Renal cortical epithelial cell (primary cell): ENCODE measurements at regions not wholly inside any gene's neighbourhood (a gene's known extent, or its start where the extent isn't known, plus 50 kb on each side); places are given as distances from the start of the nearest gene placed in this dataset.
"Not testable (repeated sequence)": the region's sequence is repeated elsewhere in the genome, so short reads cannot be mapped to it uniquely, and the experiment has no call there.

Experiments used
- DNase-seq: peaks from one replicate; pipeline ENCODE4 v3.0.0-alpha.2; 2011; ENCODE audit warnings: low read depth

- DNase-seq = no peak
Observed at GRCh38 chrX:104391906-104392305, 137.2 kb upstream of the ESX1 start.

GRCh38 chrX:104376937-104377336 is 122.2 kb upstream of the ESX1 start:
- no peak for DNase-seq

- DNase-seq = no peak
Observed at GRCh38 chrX:104372547-104372946, 117.8 kb upstream of the ESX1 start.

DNA sequence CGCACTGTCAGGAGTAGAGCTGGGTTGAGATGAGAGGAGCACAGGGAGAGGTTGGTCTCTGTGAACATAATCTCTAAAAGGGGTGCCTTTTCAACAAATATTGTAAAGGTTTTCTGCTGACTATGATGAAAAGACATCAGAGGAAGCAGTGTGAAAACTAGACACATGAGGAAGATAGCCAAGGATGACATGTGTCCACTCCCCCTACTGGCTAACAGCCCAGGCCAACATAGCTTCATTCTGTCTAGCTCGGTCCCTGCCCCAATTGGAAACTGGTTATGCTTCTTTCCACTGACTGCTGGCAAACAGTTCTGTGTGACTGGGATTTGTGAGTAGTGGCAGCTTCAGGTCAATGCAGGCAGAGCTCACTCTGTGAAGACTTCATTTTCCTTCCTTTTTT is 115.4 kb upstream of the ESX1 start:
- peak; percentile 4 for DNase-seq

GRCh38 chrX:104360774-104361173 is 106.0 kb upstream of the ESX1 start:
- not testable (repeated sequence) for DNase-seq

- DNase-seq = no peak
Observed at GRCh38 chrX:104359124-104359523, 104.4 kb upstream of the ESX1 start.

- peak; percentile 96 for DNase-seq
Observed at GRCh38 chrX:104351173-104351769, 96.5 kb upstream of the ESX1 start.

DNA sequence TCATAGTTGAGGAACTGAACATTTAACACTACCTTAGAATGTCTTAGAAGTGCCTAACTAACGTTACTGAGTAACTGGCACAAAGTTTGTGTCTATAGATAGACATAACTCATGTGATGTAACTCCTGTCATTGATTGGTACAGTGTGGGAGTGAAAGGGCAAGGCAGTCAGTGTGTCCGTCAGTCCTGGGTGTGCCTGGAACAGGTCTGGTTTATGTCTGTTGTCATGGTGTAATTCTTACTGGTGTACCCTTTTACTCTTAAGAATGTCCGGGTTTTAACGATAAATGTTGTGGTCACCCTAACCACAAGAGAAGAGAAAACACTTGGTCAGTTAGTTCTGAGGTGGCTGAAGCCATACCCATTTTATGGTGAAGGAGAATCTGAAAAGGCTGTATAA is 93.1 kb upstream of the ESX1 start:
- peak; percentile 73 for DNase-seq

DNA sequence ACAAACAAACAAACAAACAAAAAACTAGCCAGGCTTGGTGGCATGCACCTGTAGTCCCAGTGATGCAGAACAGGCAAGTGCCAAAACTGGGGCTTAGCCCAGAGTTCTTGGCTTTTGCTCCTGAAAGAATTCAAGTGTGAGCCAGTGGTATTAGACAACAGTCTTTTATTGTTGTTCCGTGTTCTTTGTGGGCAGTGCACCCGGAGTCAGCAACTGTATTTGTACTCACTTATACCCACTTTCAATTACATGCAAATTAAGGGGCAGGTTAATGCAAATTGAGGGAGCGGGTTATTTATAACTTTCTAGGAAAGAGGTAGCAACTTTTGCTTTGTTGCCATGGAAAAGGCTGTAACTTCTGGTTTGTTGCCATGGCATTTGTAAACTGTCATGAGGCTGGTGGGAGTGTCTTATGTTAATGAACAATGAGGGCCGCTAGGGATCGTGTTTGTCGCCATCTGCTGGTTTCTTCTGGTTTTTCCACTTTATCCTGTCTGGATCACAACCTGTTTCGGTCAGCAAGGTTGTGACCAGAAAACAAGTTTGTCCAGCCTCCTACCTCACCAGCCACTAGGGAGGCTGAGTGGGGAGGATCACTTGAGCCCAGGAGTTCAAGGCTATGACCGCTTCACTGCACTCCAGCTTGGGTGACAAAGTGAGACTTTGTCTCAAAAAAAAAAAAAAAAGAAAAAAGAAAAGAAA is 88.8 kb upstream of the ESX1 start:
- DNase-seq = peak; percentile 90

DNA sequence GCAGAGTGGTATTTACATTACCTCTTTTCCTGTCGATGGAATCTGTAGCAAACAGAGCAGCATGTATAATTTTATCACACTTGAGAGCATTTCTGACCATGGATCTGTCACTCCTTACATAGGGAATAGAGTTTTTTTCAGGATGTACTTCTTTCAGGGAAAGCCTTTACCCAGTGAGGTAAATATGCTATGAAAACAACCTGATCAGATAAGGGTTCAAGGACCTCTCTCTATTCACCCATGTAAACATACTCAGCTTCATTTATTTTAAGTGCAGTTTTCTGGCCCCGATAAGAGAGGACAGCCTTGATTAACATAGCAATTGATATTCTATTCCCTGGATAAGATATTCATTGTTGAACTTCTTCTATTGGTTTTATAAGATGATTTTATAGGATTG is 87.3 kb upstream of the ESX1 start:
- DNase-seq = no peak

GRCh38 chrX:104335756-104336155 is 81.0 kb upstream of the ESX1 start:
- DNase-seq = peak; percentile 86

GRCh38 chrX:104334971-104335370 is 80.2 kb upstream of the ESX1 start:
- peak; percentile 7 for DNase-seq

DNA sequence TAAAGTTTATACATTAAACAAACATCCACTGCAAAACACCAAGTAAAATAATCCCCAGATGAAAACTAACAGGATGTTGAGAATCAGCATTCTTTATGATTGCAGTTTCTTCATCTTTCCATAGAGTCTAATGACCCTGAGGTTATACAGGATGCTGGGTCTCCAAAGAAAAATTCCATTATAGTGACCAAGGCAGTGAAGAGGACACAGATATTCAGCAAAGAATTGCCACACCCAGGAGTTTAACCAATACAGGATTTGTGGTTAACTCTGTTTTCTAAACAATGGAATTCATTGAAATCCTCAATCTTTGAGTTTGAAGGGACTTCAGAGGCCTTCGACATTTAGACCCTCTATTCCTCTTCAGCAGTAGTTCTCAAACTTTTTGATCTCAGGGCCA is 76.2 kb upstream of the ESX1 start:
- peak; percentile 42 for DNase-seq

DNA sequence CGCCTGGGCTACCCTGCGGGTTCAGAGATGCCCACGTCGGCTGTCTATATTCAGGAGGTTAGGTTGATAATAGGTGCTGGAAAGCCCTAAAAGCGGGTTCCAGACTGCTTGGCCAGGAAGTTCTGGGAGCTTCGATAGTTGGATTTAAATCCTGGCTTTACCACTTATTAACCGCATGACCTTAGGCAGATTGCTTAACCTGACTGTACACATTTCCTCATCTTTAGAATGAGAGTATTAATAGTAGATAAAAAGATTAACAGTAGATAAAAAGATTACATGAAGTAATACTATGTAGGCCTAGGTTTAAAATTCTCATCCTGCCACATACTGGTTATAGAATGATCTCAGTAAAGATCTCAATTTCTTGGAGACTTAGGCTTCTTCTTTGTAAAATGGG is 75.0 kb upstream of the ESX1 start:
- no peak for DNase-seq

DNA sequence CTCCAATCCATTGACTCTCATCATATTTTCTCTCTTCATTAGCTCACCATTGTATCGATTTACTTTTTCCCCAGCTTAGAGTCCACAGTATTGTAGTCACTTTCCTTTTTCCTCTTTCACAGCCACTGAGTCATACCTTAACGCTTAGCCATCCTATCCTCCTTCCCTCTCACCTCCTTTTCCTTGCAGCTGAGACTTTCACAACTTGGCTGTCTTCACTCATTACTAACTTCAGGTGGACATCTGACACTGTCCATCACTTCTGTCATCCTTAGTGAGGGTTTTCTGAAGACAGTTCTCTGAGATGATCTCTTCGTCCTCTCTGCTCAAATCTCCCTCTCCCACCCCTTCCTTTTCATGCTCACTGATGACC is 70.5 kb upstream of the ESX1 start:
- DNase-seq = peak; percentile 33

GRCh38 chrX:104324461-104325212 is 69.9 kb upstream of the ESX1 start:
- no peak for DNase-seq

GRCh38 chrX:104319346-104319745 is 64.6 kb upstream of the ESX1 start:
- DNase-seq = no peak

DNA sequence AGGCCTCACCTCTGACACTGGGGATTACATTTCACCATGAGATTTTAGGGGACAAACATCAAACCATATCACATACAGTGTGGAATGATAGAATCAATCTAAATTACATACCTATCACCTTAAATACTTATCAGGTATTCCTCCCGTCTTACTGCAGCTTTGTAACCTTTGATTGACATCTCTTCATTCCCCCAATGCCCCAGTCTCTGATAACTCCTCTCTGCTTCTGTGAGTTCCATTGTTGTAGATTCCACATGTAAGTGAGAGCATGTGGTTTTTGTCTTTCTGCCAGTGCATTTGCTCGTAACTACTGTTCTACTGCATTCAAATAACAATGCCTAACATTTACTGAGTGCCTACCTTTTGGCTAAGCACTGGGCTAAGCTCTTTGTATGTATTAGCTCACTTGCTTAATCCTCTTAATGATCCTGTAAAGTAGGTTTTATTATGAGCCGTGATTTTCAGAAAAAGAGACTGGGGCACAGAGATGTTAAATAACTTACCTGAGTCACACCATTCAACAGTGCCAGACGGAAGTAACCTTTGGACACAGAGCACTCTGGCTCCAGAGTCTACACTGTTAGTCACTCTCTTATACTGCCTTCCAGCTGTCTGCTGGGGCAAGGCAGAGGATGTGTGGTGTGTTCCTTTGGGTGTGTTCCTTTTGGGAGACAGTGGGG is 63.7 kb upstream of the ESX1 start:
- DNase-seq = peak; percentile 89

DNA sequence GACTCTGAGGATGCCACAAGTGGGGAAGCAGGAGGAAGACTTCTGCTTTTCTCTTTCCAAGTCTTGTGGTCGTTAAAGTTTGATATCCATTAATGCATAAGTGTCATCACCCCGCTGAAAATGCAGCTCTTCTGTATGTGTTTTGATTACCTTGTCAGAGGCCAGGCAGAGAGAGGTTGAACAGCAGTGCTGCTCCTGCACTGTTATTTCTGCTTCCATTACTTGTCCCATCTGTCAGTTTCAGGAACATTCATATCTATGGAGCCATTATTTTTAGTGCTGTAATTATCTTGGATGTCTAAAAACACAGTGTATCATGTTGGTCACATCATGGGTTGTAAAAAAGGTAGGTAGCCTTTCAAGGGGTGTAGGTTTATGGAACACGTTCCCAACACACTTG is 62.0 kb upstream of the ESX1 start:
- no peak for DNase-seq

GRCh38 chrX:104315555-104315954 is 60.8 kb upstream of the ESX1 start:
- peak; percentile 63 for DNase-seq

- no peak for DNase-seq
Observed at GRCh38 chrX:104310657-104311254, 56.0 kb upstream of the ESX1 start.

DNA sequence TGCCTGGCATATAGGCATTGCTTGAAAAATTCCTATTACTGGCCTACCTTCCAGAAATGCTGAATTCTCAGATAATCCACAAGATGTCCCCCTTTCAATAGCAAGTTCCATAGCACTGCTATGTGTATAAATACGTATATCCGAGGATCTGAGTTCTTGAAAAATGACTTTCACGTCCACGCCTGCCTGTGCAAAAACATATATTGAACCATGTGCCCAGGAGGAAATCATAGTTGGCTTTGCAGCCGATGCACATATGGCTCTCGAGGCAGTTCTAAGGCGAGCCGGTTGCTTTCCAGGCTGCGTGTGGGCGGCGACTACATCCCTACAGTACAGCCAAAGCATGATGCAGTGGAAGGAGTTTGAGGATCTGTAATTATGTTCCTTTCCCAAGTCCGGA is 55.4 kb upstream of the ESX1 start:
- peak; percentile 44 for DNase-seq
